ENCODE measurements at regions not wholly inside any gene's neighbourhood (a gene's known extent, or its start where the extent isn't known, plus 50 kb on each side); places are given as distances from the start of the nearest gene placed in this dataset.
"Not testable (repeated sequence)": the region's sequence is repeated elsewhere in the genome, so short reads cannot be mapped to it uniquely, and the experiment has no call there.

DNA sequence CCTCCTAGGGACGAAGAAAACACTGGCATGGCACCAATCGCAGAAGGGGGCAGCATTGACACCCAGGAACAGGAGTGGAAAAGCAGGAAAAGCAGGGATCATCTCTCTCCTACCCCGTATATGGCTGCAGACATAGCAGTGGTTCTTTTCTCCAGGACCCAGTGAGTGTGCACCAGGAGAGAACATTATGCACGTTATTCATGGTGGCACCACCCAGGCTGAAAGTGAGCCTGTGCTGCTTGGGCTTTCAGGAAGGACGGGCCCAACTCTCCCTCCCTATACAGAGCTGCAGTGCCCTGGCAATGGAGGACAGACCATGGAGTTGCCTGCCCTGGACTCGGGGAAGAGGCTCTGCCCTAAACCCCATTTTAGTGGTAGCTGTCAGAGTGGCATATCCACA lies 69.0 kb upstream of the FCGR1A start:
- H2AK5ac ChIP-seq (ENCODE audit: low read length); H2AFZ ChIP-seq (ENCODE audit: insufficient read depth, low read length, poor library complexity); H3K18ac ChIP-seq (ENCODE audit: low read length); H3K27me3 ChIP-seq (ENCODE audit: insufficient read depth, low read length); H3K9me3 ChIP-seq (ENCODE audit: insufficient read depth, low read depth, low read length); H3K14ac ChIP-seq (ENCODE audit: low read length); H4K91ac ChIP-seq (ENCODE audit: low read depth, low read length); H3K36me3 ChIP-seq (ENCODE audit: control insufficient read depth in 1 of 2, insufficient read depth in 2 of 2, low read length in 2 of 2); H3K4me1 ChIP-seq (ENCODE audit: control insufficient read depth in 1 of 2, insufficient read depth in 2 of 2, low read length in 2 of 2); H3K79me2 ChIP-seq (ENCODE audit: control insufficient read depth, insufficient read depth, low read length, poor library complexity); H2BK12ac ChIP-seq (ENCODE audit: low read length); H3K23ac ChIP-seq (ENCODE audit: low read length); H2BK5ac ChIP-seq (ENCODE audit: low read depth, low read length, poor library complexity); H3K4me3 ChIP-seq (ENCODE audit: low read depth, low read length); H2BK120ac ChIP-seq (ENCODE audit: insufficient read depth, low read length, poor library complexity); H3K27ac ChIP-seq (ENCODE audit: low read depth, low read length); H3K9ac ChIP-seq (ENCODE audit: low read length); DNase-seq; H3K4ac ChIP-seq (ENCODE audit: low read depth, low read length); H3K79me1 ChIP-seq (ENCODE audit: low read length); H4K12ac ChIP-seq (ENCODE audit: low read depth, low read length): not testable (repeated sequence)
- no CpG with 5 or more reads among the region's 6 CpGs for WGBS (ENCODE audit: extremely low coverage, insufficient coverage, insufficient read length)
- H4K8ac ChIP-seq (ENCODE audit: low read depth, low read length): peak overlapping the region; percentile 2
- H3K4me2 ChIP-seq (ENCODE audit: low read length): peak overlapping the region; percentile 48

DNA sequence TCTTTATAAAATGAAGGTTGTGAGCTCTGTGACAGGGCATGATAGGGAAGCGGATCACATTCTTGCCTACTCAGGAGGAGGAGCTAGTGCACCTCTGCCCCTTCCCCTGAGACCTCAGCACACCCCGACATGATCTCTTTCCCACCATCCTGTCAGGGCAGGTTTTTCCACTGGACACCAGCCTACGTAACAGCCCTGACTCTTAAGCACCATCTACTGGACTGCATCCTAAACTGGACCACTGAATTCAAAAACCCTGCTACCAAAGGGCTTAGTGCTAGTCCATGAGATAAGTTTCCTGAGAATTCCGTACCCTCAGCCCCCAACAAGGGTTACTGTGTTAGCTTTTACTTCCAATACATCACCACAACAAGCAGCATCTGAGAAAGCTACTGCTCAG lies 68.5 kb upstream of the FCGR1A start:
- not testable (repeated sequence) for H3K4ac ChIP-seq (ENCODE audit: low read depth, low read length); H3K23ac ChIP-seq (ENCODE audit: low read length); H3K4me2 ChIP-seq (ENCODE audit: low read length); H3K36me3 ChIP-seq (ENCODE audit: control insufficient read depth in 1 of 2, insufficient read depth in 2 of 2, low read length in 2 of 2); H3K27ac ChIP-seq (ENCODE audit: low read depth, low read length); H3K4me3 ChIP-seq (ENCODE audit: low read depth, low read length); H3K27me3 ChIP-seq (ENCODE audit: insufficient read depth, low read length); H4K8ac ChIP-seq (ENCODE audit: low read depth, low read length); H2BK5ac ChIP-seq (ENCODE audit: low read depth, low read length, poor library complexity); H3K14ac ChIP-seq (ENCODE audit: low read length); DNase-seq; H3K4me1 ChIP-seq (ENCODE audit: control insufficient read depth in 1 of 2, insufficient read depth in 2 of 2, low read length in 2 of 2); H2BK12ac ChIP-seq (ENCODE audit: low read length); H4K91ac ChIP-seq (ENCODE audit: low read depth, low read length); H3K18ac ChIP-seq (ENCODE audit: low read length); H2AK5ac ChIP-seq (ENCODE audit: low read length); H2BK120ac ChIP-seq (ENCODE audit: insufficient read depth, low read length, poor library complexity); H3K9me3 ChIP-seq (ENCODE audit: insufficient read depth, low read depth, low read length); H3K79me1 ChIP-seq (ENCODE audit: low read length); H2AFZ ChIP-seq (ENCODE audit: insufficient read depth, low read length, poor library complexity); H4K12ac ChIP-seq (ENCODE audit: low read depth, low read length); H3K9ac ChIP-seq (ENCODE audit: low read length); H3K79me2 ChIP-seq (ENCODE audit: control insufficient read depth, insufficient read depth, low read length, poor library complexity)
- WGBS (ENCODE audit: extremely low coverage, insufficient coverage, insufficient read length): no CpG with 5 or more reads among the region's 4 CpGs

DNA sequence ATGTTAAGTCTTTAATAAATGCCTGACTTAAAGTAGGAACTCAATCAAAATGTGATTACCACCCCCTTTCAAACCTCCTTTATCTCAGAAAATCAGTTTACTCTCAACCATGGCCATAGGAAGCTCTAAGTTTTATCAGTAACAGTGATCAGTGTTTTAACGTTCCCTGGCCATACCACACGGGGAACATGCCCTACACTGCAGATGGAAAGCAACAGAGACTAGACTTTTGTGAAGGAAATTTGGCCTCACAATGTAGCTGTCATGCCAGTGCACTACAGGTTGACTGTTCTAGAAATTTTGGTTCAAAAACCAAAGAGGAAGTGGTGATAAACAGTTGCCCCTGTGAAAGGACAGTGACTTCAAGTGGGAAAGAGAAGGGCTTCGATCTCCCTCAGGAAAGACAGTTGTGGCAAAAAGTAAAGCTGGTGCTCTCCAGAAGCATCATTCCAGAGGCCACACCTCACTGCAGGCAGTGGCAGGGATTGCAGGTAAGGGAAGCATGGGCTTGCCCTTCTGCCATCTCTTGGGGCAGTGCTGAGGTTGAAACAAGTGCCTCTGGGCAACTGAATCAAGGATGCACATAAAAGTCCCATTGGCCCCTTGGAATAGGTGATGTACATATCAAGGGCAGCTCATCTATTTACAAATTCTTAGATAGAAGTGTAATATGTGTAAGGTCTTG lies 57.7 kb upstream of the FCGR1A start:
- H2BK5ac ChIP-seq (ENCODE audit: low read depth, low read length, poor library complexity); H2BK12ac ChIP-seq (ENCODE audit: low read length); H4K12ac ChIP-seq (ENCODE audit: low read depth, low read length); DNase-seq; H3K4me2 ChIP-seq (ENCODE audit: low read length); H4K8ac ChIP-seq (ENCODE audit: low read depth, low read length); H3K4me1 ChIP-seq (ENCODE audit: control insufficient read depth in 1 of 2, insufficient read depth in 2 of 2, low read length in 2 of 2); H3K4ac ChIP-seq (ENCODE audit: low read depth, low read length); H3K4me3 ChIP-seq (ENCODE audit: low read depth, low read length); H2BK120ac ChIP-seq (ENCODE audit: insufficient read depth, low read length, poor library complexity); H2AFZ ChIP-seq (ENCODE audit: insufficient read depth, low read length, poor library complexity); H4K91ac ChIP-seq (ENCODE audit: low read depth, low read length); H3K79me1 ChIP-seq (ENCODE audit: low read length); H3K27ac ChIP-seq (ENCODE audit: low read depth, low read length); H3K18ac ChIP-seq (ENCODE audit: low read length); H2AK5ac ChIP-seq (ENCODE audit: low read length); H3K36me3 ChIP-seq (ENCODE audit: control insufficient read depth in 1 of 2, insufficient read depth in 2 of 2, low read length in 2 of 2); H3K23ac ChIP-seq (ENCODE audit: low read length); H3K79me2 ChIP-seq (ENCODE audit: control insufficient read depth, insufficient read depth, low read length, poor library complexity); H3K9ac ChIP-seq (ENCODE audit: low read length); H3K27me3 ChIP-seq (ENCODE audit: insufficient read depth, low read length); H3K14ac ChIP-seq (ENCODE audit: low read length); H3K9me3 ChIP-seq (ENCODE audit: insufficient read depth, low read depth, low read length): not testable (repeated sequence)
- WGBS (ENCODE audit: extremely low coverage, insufficient coverage, insufficient read length): no CpG with 5 or more reads among the region's 3 CpGs

DNA sequence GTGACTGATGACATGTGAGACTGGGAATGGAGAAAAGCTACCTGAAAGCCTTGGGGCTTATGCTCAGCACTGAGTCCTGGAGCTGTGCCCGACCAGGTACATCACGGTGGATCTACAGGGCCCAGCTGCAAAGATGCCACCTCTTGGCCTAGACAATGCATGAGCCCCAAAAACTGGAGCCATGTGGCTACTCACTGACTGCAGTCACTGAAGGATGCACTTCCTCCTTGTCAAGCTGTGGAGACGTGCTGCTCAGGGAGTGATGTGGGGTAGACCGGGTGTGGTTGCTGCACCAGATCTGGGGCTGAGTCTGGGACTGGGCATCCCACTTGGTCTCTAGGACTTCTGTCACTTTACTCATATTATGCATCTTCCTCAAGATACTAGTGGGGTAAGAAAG lies 55.8 kb upstream of the FCGR1A start:
- no CpG with 5 or more reads among the region's 4 CpGs for WGBS (ENCODE audit: extremely low coverage, insufficient coverage, insufficient read length)
- not testable (repeated sequence) for H4K8ac ChIP-seq (ENCODE audit: low read depth, low read length)

More for the DNA sequence above, 55.8 kb upstream of the FCGR1A start:
- H2BK5ac ChIP-seq (ENCODE audit: low read depth, low read length, poor library complexity); DNase-seq; H3K4me3 ChIP-seq (ENCODE audit: low read depth, low read length); H3K4me1 ChIP-seq (ENCODE audit: control insufficient read depth in 1 of 2, insufficient read depth in 2 of 2, low read length in 2 of 2); H3K14ac ChIP-seq (ENCODE audit: low read length); H4K91ac ChIP-seq (ENCODE audit: low read depth, low read length); H3K23ac ChIP-seq (ENCODE audit: low read length); H3K79me2 ChIP-seq (ENCODE audit: control insufficient read depth, insufficient read depth, low read length, poor library complexity); H3K27ac ChIP-seq (ENCODE audit: low read depth, low read length); H2BK120ac ChIP-seq (ENCODE audit: insufficient read depth, low read length, poor library complexity); H2AFZ ChIP-seq (ENCODE audit: insufficient read depth, low read length, poor library complexity); H4K12ac ChIP-seq (ENCODE audit: low read depth, low read length); H3K27me3 ChIP-seq (ENCODE audit: insufficient read depth, low read length); H3K9me3 ChIP-seq (ENCODE audit: insufficient read depth, low read depth, low read length); H3K18ac ChIP-seq (ENCODE audit: low read length); H2AK5ac ChIP-seq (ENCODE audit: low read length); H3K79me1 ChIP-seq (ENCODE audit: low read length); H3K36me3 ChIP-seq (ENCODE audit: control insufficient read depth in 1 of 2, insufficient read depth in 2 of 2, low read length in 2 of 2); H3K9ac ChIP-seq (ENCODE audit: low read length); H3K4ac ChIP-seq (ENCODE audit: low read depth, low read length); H2BK12ac ChIP-seq (ENCODE audit: low read length); H3K4me2 ChIP-seq (ENCODE audit: low read length): not testable (repeated sequence)
